Mesendoderm (in vitro differentiated cells): ENCODE measurements at regions not wholly inside any gene's neighbourhood (a gene's known extent, or its start where the extent isn't known, plus 50 kb on each side); places are given as distances from the start of the nearest gene placed in this dataset.

ENCODE experiments used
- DNase-seq: peaks from one replicate; pipeline ENCODE4 v3.0.0; 2013
- H2AK5ac ChIP-seq: 2 replicates; pipeline ENCODE4 v1.6.1; 2013; ENCODE audit warnings: low read length, inconsistent platforms
- H2BK120ac ChIP-seq: 2 replicates; pipeline ENCODE4 v1.6.1; 2013; ENCODE audit warnings: low read depth, mild to moderate bottlenecking, low read length, moderate library complexity, mixed read lengths
- H2BK15ac ChIP-seq: replicated peaks from 2 replicates; pipeline ENCODE4 v1.6.1; 2013; ENCODE audit warnings: low read depth, mild to moderate bottlenecking, moderate library complexity
- H2BK5ac ChIP-seq: 2 replicates; pipeline ENCODE4 v1.6.1; 2013; ENCODE audit warnings: low read length, inconsistent platforms
- H3K18ac ChIP-seq: 2 replicates; pipeline ENCODE4 v1.6.1; 2013; ENCODE audit warnings: mild to moderate bottlenecking, low read length, mixed read lengths
- H3K23ac ChIP-seq: one replicate; pipeline ENCODE4 v1.6.1; 2013; ENCODE audit warnings: low read length
- H3K27ac ChIP-seq: 2 replicates; pipeline ENCODE4 v1.5.1; 2013; ENCODE audit warnings: low read depth, mild to moderate bottlenecking, inconsistent platforms, low read length, moderate library complexity
- H3K27me3 ChIP-seq: 2 replicates; pipeline ENCODE4 v1.6.1; 2013; ENCODE audit warnings: low read length, control low read depth, mild to moderate bottlenecking, inconsistent platforms; ENCODE audit not compliant: insufficient read depth, poor library complexity
- H3K36me3 ChIP-seq: 2 replicates; pipeline ENCODE4 v1.6.1; 2013; ENCODE audit warnings: low read length, inconsistent platforms; ENCODE audit not compliant: control insufficient read depth, insufficient read depth
- H3K4ac ChIP-seq: one replicate; pipeline ENCODE4 v1.6.1; 2013; ENCODE audit warnings: low read depth, mild to moderate bottlenecking, low read length, moderate library complexity
- H3K4me1 ChIP-seq: 2 replicates; pipeline ENCODE4 v1.6.1; 2013; ENCODE audit warnings: low read depth, low read length, inconsistent platforms; ENCODE audit not compliant: control insufficient read depth
- H3K4me2 ChIP-seq: 2 replicates; pipeline ENCODE4 v1.6.1; 2013; ENCODE audit warnings: low read length
- H3K4me3 ChIP-seq: 2 replicates; pipeline ENCODE4 v1.5.1; 2013; ENCODE audit warnings: mild to moderate bottlenecking, low read length
- H3K56ac ChIP-seq: one replicate; pipeline ENCODE4 v1.6.1; 2013; ENCODE audit warnings: low read length
- H3K79me1 ChIP-seq: 2 replicates; pipeline ENCODE4 v1.6.1; 2013; ENCODE audit warnings: low read length, inconsistent platforms
- H3K79me2 ChIP-seq: 2 replicates; pipeline ENCODE4 v1.6.1; 2013; ENCODE audit warnings: mild to moderate bottlenecking, low read length; ENCODE audit not compliant: control insufficient read depth, insufficient read depth
- H3K9ac ChIP-seq: 2 replicates; pipeline ENCODE4 v1.6.1; 2013; ENCODE audit warnings: low read length, inconsistent platforms
- H4K5ac ChIP-seq: one replicate; pipeline ENCODE4 v1.6.1; 2013; ENCODE audit warnings: low read length
- H4K8ac ChIP-seq: one replicate; pipeline ENCODE4 v1.6.1; 2013; ENCODE audit warnings: low read depth, mild to moderate bottlenecking, control low read depth, low read length, moderate library complexity
- WGBS: extraction: QIAGEN DNeasy Blood & Tissue Kit; methylation state at CpG from one replicate; pipeline ENCODE4 v1.1.7; 2013; ENCODE audit warnings: low lambda C conversion rate, missing lambda C conversion rate; ENCODE audit not compliant: insufficient coverage; ENCODE audit errors: extremely low coverage; 5-methylcytosine and 5-hydroxymethylcytosine counted together

- H3K4me1 ChIP-seq = no peaks in the 10 kb centered on the region
- no peak overlapping the region for H2AK5ac ChIP-seq
- WGBS = no CpG with 5 or more reads among the region's 5 CpGs
- H3K79me2 ChIP-seq = no peaks in the 10 kb centered on the region
- H3K4me2 ChIP-seq = no peak overlapping the region
- DNase-seq = no peak
- H2BK120ac ChIP-seq = no peak overlapping the region
- no peak overlapping the region for H3K23ac ChIP-seq
- H3K27ac ChIP-seq = no peak overlapping the region
- no peak overlapping the region for H2BK15ac ChIP-seq
- no peak overlapping the region for H3K4me3 ChIP-seq
- no peaks in the 10 kb centered on the region for H3K27me3 ChIP-seq
- no peak overlapping the region for H2BK5ac ChIP-seq
- H3K18ac ChIP-seq = no peak overlapping the region
- no peaks in the 10 kb centered on the region for H3K79me1 ChIP-seq
- H3K36me3 ChIP-seq = no peaks in the 10 kb centered on the region
- no peak overlapping the region for H4K5ac ChIP-seq
- H3K9ac ChIP-seq = no peak overlapping the region
- H3K56ac ChIP-seq = no peak overlapping the region
- no peak overlapping the region for H3K4ac ChIP-seq
- no peak overlapping the region for H4K8ac ChIP-seq
Measured at GRCh38 chr10:43774234-43774769, 125.6 kb upstream of the ZNF32 start.

DNA sequence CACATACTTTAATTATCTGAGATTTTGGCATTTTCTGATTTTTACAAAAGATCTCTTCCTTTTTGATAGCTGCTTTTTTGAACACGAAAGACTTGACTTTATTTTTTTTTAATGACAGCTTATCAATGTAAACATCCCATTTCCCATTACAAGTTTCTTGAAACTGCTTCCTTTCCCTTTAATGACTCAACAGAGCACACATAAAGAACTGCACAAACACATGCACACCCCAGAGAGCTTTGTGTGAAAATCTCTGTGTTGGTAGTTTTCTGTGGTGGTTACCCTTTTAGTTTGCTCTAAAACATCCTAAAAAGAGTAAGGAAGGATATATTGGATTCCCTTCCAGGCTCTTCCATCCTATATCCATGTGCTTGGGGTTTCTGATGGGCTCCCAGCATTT, 125.1 kb upstream of the ZNF32 start:
- Histone ChIP-seq H3K79me1 (no peaks in the 10 kb centered on the region), H3K56ac (no peak overlapping the region), H3K23ac (no peak overlapping the region), H3K27me3 (no peaks in the 10 kb centered on the region), H3K4me2 (no peak overlapping the region), H3K4me3 (no peak overlapping the region), H3K27ac (no peak overlapping the region), H3K79me2 (no peaks in the 10 kb centered on the region), H2AK5ac (no peak overlapping the region), H3K36me3 (no peaks in the 10 kb centered on the region), H3K4ac (no peak overlapping the region), H3K9ac (no peak overlapping the region), H3K4me1 (no peaks in the 10 kb centered on the region), H2BK15ac (no peak overlapping the region), H3K18ac (no peak overlapping the region), H4K8ac (no peak overlapping the region), H2BK120ac (no peak overlapping the region), H4K5ac (no peak overlapping the region), H2BK5ac (no peak overlapping the region)
- WGBS = no CpG with 5 or more reads among the region's 1 CpG
- DNase-seq = no peak

- Histone ChIP-seq H3K56ac (no peak overlapping the region), H3K4ac (no peak overlapping the region), H3K27me3 (no peaks in the 10 kb centered on the region), H2BK120ac (no peak overlapping the region), H3K79me2 (no peaks in the 10 kb centered on the region), H3K9ac (no peak overlapping the region), H4K5ac (no peak overlapping the region), H2BK5ac (no peak overlapping the region), H3K4me2 (no peak overlapping the region), H3K27ac (no peak overlapping the region), H2AK5ac (no peak overlapping the region), H3K23ac (no peak overlapping the region), H3K4me1 (no peaks in the 10 kb centered on the region), H3K79me1 (no peaks in the 10 kb centered on the region), H2BK15ac (no peak overlapping the region), H3K4me3 (no peak overlapping the region), H3K18ac (no peak overlapping the region), H3K36me3 (no peaks in the 10 kb centered on the region), H4K8ac (no peak overlapping the region)
- no peak for DNase-seq
- no CpG with 5 or more reads among the region's 2 CpGs for WGBS
Measured at GRCh38 chr10:43772171-43772570, 123.5 kb upstream of the ZNF32 start.

GRCh38 chr10:43771675-43772074, 123.0 kb upstream of the ZNF32 start:
- no peaks in the 10 kb centered on the region for H3K79me1 ChIP-seq
- no peak overlapping the region for H3K4me2 ChIP-seq
- H3K27ac ChIP-seq = no peak overlapping the region
- no peak for DNase-seq
- H3K18ac ChIP-seq = no peak overlapping the region
- H3K27me3 ChIP-seq = no peaks in the 10 kb centered on the region
- no CpG with 5 or more reads among the region's 2 CpGs for WGBS
- H2BK15ac ChIP-seq = no peak overlapping the region
- no peak overlapping the region for H3K23ac ChIP-seq
- no peak overlapping the region for H4K5ac ChIP-seq
- no peak overlapping the region for H3K4me3 ChIP-seq
- no peaks in the 10 kb centered on the region for H3K79me2 ChIP-seq
- no peak overlapping the region for H4K8ac ChIP-seq
- no peak overlapping the region for H2BK120ac ChIP-seq
- no peaks in the 10 kb centered on the region for H3K36me3 ChIP-seq
- no peak overlapping the region for H3K9ac ChIP-seq
- H2BK5ac ChIP-seq = no peak overlapping the region
- no peaks in the 10 kb centered on the region for H3K4me1 ChIP-seq
- no peak overlapping the region for H2AK5ac ChIP-seq
- no peak overlapping the region for H3K56ac ChIP-seq
- no peak overlapping the region for H3K4ac ChIP-seq

- Histone ChIP-seq H3K4ac (no peak overlapping the region), H3K4me2 (no peak overlapping the region), H3K23ac (no peak overlapping the region), H3K4me1 (no peaks in the 10 kb centered on the region), H4K5ac (no peak overlapping the region), H3K27ac (no peak overlapping the region), H3K56ac (no peak overlapping the region), H3K4me3 (no peak overlapping the region), H3K27me3 (no peaks in the 10 kb centered on the region), H4K8ac (no peak overlapping the region), H3K79me2 (no peaks in the 10 kb centered on the region), H3K18ac (no peak overlapping the region), H3K36me3 (no peaks in the 10 kb centered on the region), H2AK5ac (no peak overlapping the region), H3K79me1 (no peaks in the 10 kb centered on the region), H2BK5ac (no peak overlapping the region), H2BK120ac (no peak overlapping the region), H3K9ac (no peak overlapping the region), H2BK15ac (no peak overlapping the region)
- DNase-seq = no peak
- WGBS = no CpG with 5 or more reads among the region's 2 CpGs
Measured at GRCh38 chr10:43765516-43765915, 116.8 kb upstream of the ZNF32 start.

GRCh38 chr10:43763846-43764245, 115.2 kb upstream of the ZNF32 start:
- H3K27me3 ChIP-seq = no peaks in the 10 kb centered on the region
- H2BK5ac ChIP-seq = no peak overlapping the region
- H2BK120ac ChIP-seq = no peak overlapping the region
- H3K23ac ChIP-seq = no peak overlapping the region
- H3K79me2 ChIP-seq = no peaks in the 10 kb centered on the region
- H3K36me3 ChIP-seq = no peaks in the 10 kb centered on the region
- H2BK15ac ChIP-seq = no peak overlapping the region
- H3K4me3 ChIP-seq = no peak overlapping the region
- H4K5ac ChIP-seq = no peak overlapping the region
- no peak overlapping the region for H3K4me2 ChIP-seq
- DNase-seq = no peak
- H2AK5ac ChIP-seq = no peak overlapping the region
- no peak overlapping the region for H4K8ac ChIP-seq
- no peak overlapping the region for H3K9ac ChIP-seq
- no peak overlapping the region for H3K56ac ChIP-seq
- no peak overlapping the region for H3K4ac ChIP-seq
- H3K18ac ChIP-seq = no peak overlapping the region
- no peak overlapping the region for H3K27ac ChIP-seq
- no peaks in the 10 kb centered on the region for H3K79me1 ChIP-seq
- no peaks in the 10 kb centered on the region for H3K4me1 ChIP-seq
